Mammary epithelial cell (primary cell): ENCODE measurements at regions not wholly inside any gene's neighbourhood (a gene's known extent, or its start where the extent isn't known, plus 50 kb on each side); places are given as distances from the start of the nearest gene placed in this dataset.

Experiments used
- CTCF ChIP-seq, 2 donors: IDR thresholded peaks in 1 of 2; conservative IDR thresholded peaks in 1 of 2; 2 replicates each; pipeline ENCODE4 v1.5.1; 2011 to 2012; ENCODE audit warnings: inconsistent platforms in 2 of 2, low read length in 2 of 2, mild to moderate bottlenecking in 2 of 2, control low read depth in 1 of 2, low read depth in 1 of 2; ENCODE audit not compliant: insufficient read depth in 1 of 2; ENCODE audit errors: extremely low read depth in 1 of 2
- EZH2 ChIP-seq: IDR thresholded peaks from 2 replicates; pipeline ENCODE4 v1.6.1; 2012; ENCODE audit warnings: low read length, inconsistent platforms, borderline replicate concordance

- TF ChIP-seq CTCF (conservative IDR thresholded peaks at IDR 0.05 in 1 of 2, IDR thresholded peaks at IDR 0.05 in 1 of 2; ENCODE audit: extremely low read depth in 1 of 2, insufficient read depth in 1 of 2, low read depth in 1 of 2, low read length in 2 of 2) (no peak), EZH2 (no peak)
These were observed 95.4 kb downstream of the RHOB start for GRCh38 chr2:20542269-20542668.
